ENCODE measurements at regions not wholly inside any gene's neighbourhood (a gene's known extent, or its start where the extent isn't known, plus 50 kb on each side); places are given as distances from the start of the nearest gene placed in this dataset.

DNA sequence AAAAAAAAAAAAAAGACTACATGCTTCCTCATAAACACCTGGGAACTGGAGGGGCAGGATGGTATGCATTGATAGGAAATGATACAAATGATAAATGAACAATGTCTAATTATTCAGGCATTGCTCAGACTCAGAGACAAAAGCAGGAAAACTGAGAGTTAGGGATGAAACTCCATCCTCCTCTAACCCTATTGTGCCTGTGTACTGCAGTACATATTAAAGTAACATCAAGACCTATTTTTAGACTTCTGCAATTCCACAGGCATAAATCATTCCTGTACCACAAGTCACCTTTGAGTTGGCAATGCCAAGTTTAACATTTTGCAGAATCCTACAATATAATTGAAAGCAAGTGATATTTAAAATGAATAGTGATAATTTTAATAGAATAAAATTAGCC, 156.5 kb upstream of the USP15 start (continued):
- TF ChIP-seq EZH2 (IDR thresholded peaks at IDR 0.05): no peak

DNA sequence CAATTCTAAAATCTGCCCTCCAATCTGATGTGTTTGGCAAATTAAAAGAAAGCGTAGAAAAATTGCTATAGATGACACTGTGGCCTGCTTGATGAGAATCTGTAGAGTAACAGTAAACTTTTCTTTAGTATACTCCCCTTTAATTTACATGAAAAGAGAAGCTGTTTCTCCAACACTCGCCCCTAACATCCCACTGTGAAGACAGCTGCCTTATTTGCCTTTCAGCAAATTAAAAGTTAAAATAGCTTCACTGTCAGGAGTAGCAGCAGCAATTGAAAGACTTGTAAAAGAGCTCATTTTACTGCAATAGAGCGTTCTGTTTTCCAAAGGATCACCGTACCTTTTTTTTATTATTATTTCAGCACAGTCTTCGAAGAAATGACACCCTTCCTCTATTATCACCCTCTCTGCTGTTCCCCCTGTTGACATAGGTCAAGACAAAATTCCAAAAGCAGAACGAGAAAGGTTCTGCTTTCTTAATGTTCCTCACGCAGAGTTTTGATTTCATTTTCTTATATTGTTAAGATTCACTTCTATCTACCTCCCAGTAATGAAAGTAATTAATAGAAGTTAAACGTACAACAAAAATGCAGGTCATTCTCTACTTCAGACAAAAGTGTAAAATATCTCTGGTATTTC, 153.5 kb upstream of the USP15 start:
- no peak for TF ChIP-seq YY1 (IDR thresholded peaks at IDR 0.05; ENCODE audit: extremely low read depth, insufficient replicate concordance, low read depth, low read length)
- TF ChIP-seq RAD21 (IDR thresholded peaks at IDR 0.05; ENCODE audit: low read depth): no peak
- TF ChIP-seq POLR2AphosphoS5 (IDR thresholded peaks at IDR 0.05; ENCODE audit: low read depth, low read length): no peak
- TF ChIP-seq ELF1 (IDR thresholded peaks at IDR 0.05; ENCODE audit: borderline replicate concordance, low read depth): no peak
- TF ChIP-seq TCF7L2 (IDR thresholded peaks at IDR 0.05; ENCODE audit: borderline replicate concordance, extremely low read depth, insufficient read depth, insufficient read length): no peak
- no peak for TF ChIP-seq JUND (IDR thresholded peaks at IDR 0.05)
- TF ChIP-seq EGR1 (IDR thresholded peaks at IDR 0.05; ENCODE audit: low read depth): no peak
- no peak for TF ChIP-seq SIN3A (IDR thresholded peaks at IDR 0.05; ENCODE audit: low read depth)
- TF ChIP-seq POLR2A (IDR thresholded peaks at IDR 0.05; ENCODE audit: borderline replicate concordance, extremely low read depth, insufficient read depth, insufficient read length): no peak
- no peak for TF ChIP-seq ZFX (IDR thresholded peaks at IDR 0.05)
- TF ChIP-seq, protein P1, sequence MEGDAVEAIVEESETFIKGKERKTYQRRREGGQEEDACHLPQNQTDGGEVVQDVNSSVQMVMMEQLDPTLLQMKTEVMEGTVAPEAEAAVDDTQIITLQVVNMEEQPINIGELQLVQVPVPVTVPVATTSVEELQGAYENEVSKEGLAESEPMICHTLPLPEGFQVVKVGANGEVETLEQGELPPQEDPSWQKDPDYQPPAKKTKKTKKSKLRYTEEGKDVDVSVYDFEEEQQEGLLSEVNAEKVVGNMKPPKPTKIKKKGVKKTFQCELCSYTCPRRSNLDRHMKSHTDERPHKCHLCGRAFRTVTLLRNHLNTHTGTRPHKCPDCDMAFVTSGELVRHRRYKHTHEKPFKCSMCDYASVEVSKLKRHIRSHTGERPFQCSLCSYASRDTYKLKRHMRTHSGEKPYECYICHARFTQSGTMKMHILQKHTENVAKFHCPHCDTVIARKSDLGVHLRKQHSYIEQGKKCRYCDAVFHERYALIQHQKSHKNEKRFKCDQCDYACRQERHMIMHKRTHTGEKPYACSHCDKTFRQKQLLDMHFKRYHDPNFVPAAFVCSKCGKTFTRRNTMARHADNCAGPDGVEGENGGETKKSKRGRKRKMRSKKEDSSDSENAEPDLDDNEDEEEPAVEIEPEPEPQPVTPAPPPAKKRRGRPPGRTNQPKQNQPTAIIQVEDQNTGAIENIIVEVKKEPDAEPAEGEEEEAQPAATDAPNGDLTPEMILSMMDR (IDR thresholded peaks at IDR 0.05 in 2 of 3, conservative IDR thresholded peaks at IDR 0.05 in 1 of 3; ENCODE audit: borderline replicate concordance in 1 of 3, insufficient read depth in 1 of 3, low read depth in 2 of 3, low read length in 2 of 3): no peak
- TF ChIP-seq EZH2phosphoT487 (IDR thresholded peaks at IDR 0.05; ENCODE audit: borderline replicate concordance): no peak
- TF ChIP-seq CEBPB (IDR thresholded peaks at IDR 0.05; ENCODE audit: low read depth): no peak
- TF ChIP-seq, protein P2, sequence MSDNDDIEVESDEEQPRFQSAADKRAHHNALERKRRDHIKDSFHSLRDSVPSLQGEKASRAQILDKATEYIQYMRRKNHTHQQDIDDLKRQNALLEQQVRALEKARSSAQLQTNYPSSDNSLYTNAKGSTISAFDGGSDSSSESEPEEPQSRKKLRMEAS (IDR thresholded peaks at IDR 0.05): no peak
- no peak for TF ChIP-seq FOSL1 (IDR thresholded peaks at IDR 0.05; ENCODE audit: low read depth)
- TF ChIP-seq SP1 (IDR thresholded peaks at IDR 0.05; ENCODE audit: low read depth): no peak
- TF ChIP-seq EZH2 (IDR thresholded peaks at IDR 0.05): no peak
- TF ChIP-seq, protein P3, sequence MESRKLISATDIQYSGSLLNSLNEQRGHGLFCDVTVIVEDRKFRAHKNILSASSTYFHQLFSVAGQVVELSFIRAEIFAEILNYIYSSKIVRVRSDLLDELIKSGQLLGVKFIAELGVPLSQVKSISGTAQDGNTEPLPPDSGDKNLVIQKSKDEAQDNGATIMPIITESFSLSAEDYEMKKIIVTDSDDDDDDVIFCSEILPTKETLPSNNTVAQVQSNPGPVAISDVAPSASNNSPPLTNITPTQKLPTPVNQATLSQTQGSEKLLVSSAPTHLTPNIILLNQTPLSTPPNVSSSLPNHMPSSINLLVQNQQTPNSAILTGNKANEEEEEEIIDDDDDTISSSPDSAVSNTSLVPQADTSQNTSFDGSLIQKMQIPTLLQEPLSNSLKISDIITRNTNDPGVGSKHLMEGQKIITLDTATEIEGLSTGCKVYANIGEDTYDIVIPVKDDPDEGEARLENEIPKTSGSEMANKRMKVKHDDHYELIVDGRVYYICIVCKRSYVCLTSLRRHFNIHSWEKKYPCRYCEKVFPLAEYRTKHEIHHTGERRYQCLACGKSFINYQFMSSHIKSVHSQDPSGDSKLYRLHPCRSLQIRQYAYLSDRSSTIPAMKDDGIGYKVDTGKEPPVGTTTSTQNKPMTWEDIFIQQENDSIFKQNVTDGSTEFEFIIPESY (IDR thresholded peaks at IDR 0.05; ENCODE audit: extremely low read depth, insufficient replicate concordance, low read length): no peak
- TF ChIP-seq, protein P4, sequence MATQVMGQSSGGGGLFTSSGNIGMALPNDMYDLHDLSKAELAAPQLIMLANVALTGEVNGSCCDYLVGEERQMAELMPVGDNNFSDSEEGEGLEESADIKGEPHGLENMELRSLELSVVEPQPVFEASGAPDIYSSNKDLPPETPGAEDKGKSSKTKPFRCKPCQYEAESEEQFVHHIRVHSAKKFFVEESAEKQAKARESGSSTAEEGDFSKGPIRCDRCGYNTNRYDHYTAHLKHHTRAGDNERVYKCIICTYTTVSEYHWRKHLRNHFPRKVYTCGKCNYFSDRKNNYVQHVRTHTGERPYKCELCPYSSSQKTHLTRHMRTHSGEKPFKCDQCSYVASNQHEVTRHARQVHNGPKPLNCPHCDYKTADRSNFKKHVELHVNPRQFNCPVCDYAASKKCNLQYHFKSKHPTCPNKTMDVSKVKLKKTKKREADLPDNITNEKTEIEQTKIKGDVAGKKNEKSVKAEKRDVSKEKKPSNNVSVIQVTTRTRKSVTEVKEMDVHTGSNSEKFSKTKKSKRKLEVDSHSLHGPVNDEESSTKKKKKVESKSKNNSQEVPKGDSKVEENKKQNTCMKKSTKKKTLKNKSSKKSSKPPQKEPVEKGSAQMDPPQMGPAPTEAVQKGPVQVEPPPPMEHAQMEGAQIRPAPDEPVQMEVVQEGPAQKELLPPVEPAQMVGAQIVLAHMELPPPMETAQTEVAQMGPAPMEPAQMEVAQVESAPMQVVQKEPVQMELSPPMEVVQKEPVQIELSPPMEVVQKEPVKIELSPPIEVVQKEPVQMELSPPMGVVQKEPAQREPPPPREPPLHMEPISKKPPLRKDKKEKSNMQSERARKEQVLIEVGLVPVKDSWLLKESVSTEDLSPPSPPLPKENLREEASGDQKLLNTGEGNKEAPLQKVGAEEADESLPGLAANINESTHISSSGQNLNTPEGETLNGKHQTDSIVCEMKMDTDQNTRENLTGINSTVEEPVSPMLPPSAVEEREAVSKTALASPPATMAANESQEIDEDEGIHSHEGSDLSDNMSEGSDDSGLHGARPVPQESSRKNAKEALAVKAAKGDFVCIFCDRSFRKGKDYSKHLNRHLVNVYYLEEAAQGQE (IDR thresholded peaks at IDR 0.05; ENCODE audit: low read depth): no peak
- no TSS peak for BruUV-seq (replicated peaks)
- no peak overlapping the region for H3K4me2 ChIP-seq (ENCODE audit: low read length)
- no peaks in the 10 kb centered on the region for H3K79me2 ChIP-seq (ENCODE audit: insufficient read depth, low read length)
- no peaks in the 10 kb centered on the region for H3K9me3 ChIP-seq (ENCODE audit: control insufficient read depth in 1 of 2, insufficient read depth in 1 of 2, low read depth in 1 of 2, low read length in 2 of 2)
- no peaks in the 10 kb centered on the region for H3K27me3 ChIP-seq (ENCODE audit: insufficient read depth, low read length)
- no peak overlapping the region for H2AFZ ChIP-seq (ENCODE audit: low read depth, low read length, poor library complexity, severe bottlenecking)
- H3K27ac ChIP-seq (ENCODE audit: low read depth, low read length): no peak overlapping the region
- H3K4me3 ChIP-seq (replicated peaks in 1 of 2; ENCODE audit: low read depth in 1 of 2, low read length in 2 of 2): no peak overlapping the region
- ChIA-PET CTCF (no interaction called here), POLR2A (no interaction called here), RAD21 (ENCODE audit: low non-redundant PET in 1 of 2, low total read pairs in 2 of 2, uncharacterized antibody in 2 of 2, unreplicated experiment in 2 of 2) (no interaction called here)
- H3K36me3 ChIP-seq (ENCODE audit: control insufficient read depth in 1 of 2, insufficient read depth in 2 of 2, low read length in 2 of 2): no peaks in the 10 kb centered on the region
- H4K20me1 ChIP-seq (ENCODE audit: insufficient read depth): no peaks in the 10 kb centered on the region
- intact Hi-C loops (cut with micrococcal nuclease): no loop called here
- DNase-seq (ENCODE audit: low read depth, low spot score): no peak
- H3K9me2 ChIP-seq (ENCODE audit: insufficient read depth): no peaks in the 10 kb centered on the region
- no peaks in the 10 kb centered on the region for H3K4me1 ChIP-seq (ENCODE audit: control insufficient read depth in 1 of 2, insufficient read depth in 2 of 2, low read length in 2 of 2)
- no peak for ATAC-seq
- no peak overlapping the region for H3K9ac ChIP-seq (ENCODE audit: low read length)
